ENCODE measurements at regions not wholly inside any gene's neighbourhood (a gene's known extent, or its start where the extent isn't known, plus 50 kb on each side); places are given as distances from the start of the nearest gene placed in this dataset.

GRCh38 chr16:80066805-80067580 is 466.5 kb upstream of the MAF start:
- no peak for DNase-seq

GRCh38 chr16:80065541-80065940 is 465.0 kb upstream of the MAF start:
- no peak for DNase-seq

GRCh38 chr16:80063713-80064069 is 463.2 kb upstream of the MAF start:
- no peak for DNase-seq

GRCh38 chr16:80063031-80063712 is 462.6 kb upstream of the MAF start:
- DNase-seq = no peak

- DNase-seq = no peak
Measured at GRCh38 chr16:80062361-80063030, 462.0 kb upstream of the MAF start.

GRCh38 chr16:80060470-80060869 is 459.9 kb upstream of the MAF start:
- DNase-seq = no peak

GRCh38 chr16:80059836-80060235 is 459.3 kb upstream of the MAF start:
- DNase-seq = no peak

GRCh38 chr16:80058214-80058613 is 457.7 kb upstream of the MAF start:
- no peak for DNase-seq

- no peak for DNase-seq
Measured at GRCh38 chr16:80056324-80056723, 455.8 kb upstream of the MAF start.

GRCh38 chr16:80055831-80056230 is 455.3 kb upstream of the MAF start:
- no peak for DNase-seq

GRCh38 chr16:80054647-80055046 is 454.1 kb upstream of the MAF start:
- no peak for DNase-seq

GRCh38 chr16:80051040-80051439 is 450.5 kb upstream of the MAF start:
- DNase-seq = no peak

- DNase-seq = no peak
Measured at GRCh38 chr16:80048250-80048649, 447.7 kb upstream of the MAF start.

- no peak for DNase-seq
Measured at GRCh38 chr16:80047842-80048241, 447.3 kb upstream of the MAF start.

GRCh38 chr16:80046848-80047247 is 446.3 kb upstream of the MAF start:
- no peak for DNase-seq

- no peak for DNase-seq
Measured at GRCh38 chr16:80046261-80046660, 445.7 kb upstream of the MAF start.

- no peak for DNase-seq
Measured at GRCh38 chr16:80045861-80046260, 445.3 kb upstream of the MAF start.

GRCh38 chr16:80041410-80041809 is 440.9 kb upstream of the MAF start:
- DNase-seq = no peak

- DNase-seq = no peak
Measured at GRCh38 chr16:80040814-80041213, 440.3 kb upstream of the MAF start.

GRCh38 chr16:80040413-80040812 is 439.9 kb upstream of the MAF start:
- no peak for DNase-seq

- DNase-seq = no peak
Measured at GRCh38 chr16:80039777-80040176, 439.2 kb upstream of the MAF start.

- DNase-seq = no peak
Measured at GRCh38 chr16:80038566-80038965, 438.0 kb upstream of the MAF start.

- no peak for DNase-seq
Measured at GRCh38 chr16:80034948-80035663, 434.6 kb upstream of the MAF start.

- DNase-seq = no peak
Measured at GRCh38 chr16:80034469-80034826, 433.9 kb upstream of the MAF start.
